Common myeloid progenitor, CD34-positive (primary cell): ENCODE measurements at regions not wholly inside any gene's neighbourhood (a gene's known extent, or its start where the extent isn't known, plus 50 kb on each side); places are given as distances from the start of the nearest gene placed in this dataset.

Experiments used
- CTCF ChIA-PET: fragments of 350-600 bp; sonication (Branson Sonifier 250); formaldehyde crosslinking; loops from one replicate; lab custom pipeline; 2021; ENCODE audit warnings: antibody characterized with exemption; lab: Charles Lee
- POLR2A ChIA-PET: fragments of 350-600 bp; sonication (Branson Sonifier 250); formaldehyde crosslinking; loops from one replicate; lab custom pipeline; 2021; ENCODE audit warnings: antibody characterized with exemption; lab: Charles Lee
- DNase-seq, 3 donors: peaks; one replicate each; pipeline versions ENCODE4 v3.0.0 to v3.0.0-alpha.2; 2013
- H3K27ac ChIP-seq, 2 experiments: 1 replicate in 1 of 2; 2 replicates in 1 of 2; pipeline ENCODE4 v1.7.0; 2013; ENCODE audit warnings: inconsistent platforms in 2 of 2, low read length in 2 of 2, mild to moderate bottlenecking in 2 of 2, low read depth in 1 of 2, moderate library complexity in 1 of 2; ENCODE audit not compliant: severe bottlenecking in 2 of 2, insufficient read depth in 1 of 2, poor library complexity in 1 of 2
- H3K27me3 ChIP-seq, 5 experiments: replicated peaks in 2 of 5; 1 replicate in 3 of 5; 2 replicates in 2 of 5; pipeline versions ENCODE4 v1.6.1 to v1.7.0; 2013; ENCODE audit warnings: low read length in 4 of 5, mild to moderate bottlenecking in 2 of 5, moderate library complexity in 2 of 5, inconsistent platforms in 1 of 5; ENCODE audit not compliant: insufficient read depth in 5 of 5, control insufficient read depth in 4 of 5
- H3K36me3 ChIP-seq, 4 experiments: 1 replicate in 2 of 4; 2 replicates in 2 of 4; pipeline versions ENCODE4 v1.6.1 to v1.7.0; 2013; ENCODE audit warnings: low read length in 3 of 4, control low read depth in 1 of 4, mild to moderate bottlenecking in 1 of 4; ENCODE audit not compliant: control insufficient read depth in 4 of 4, insufficient read depth in 4 of 4
- H3K4me1 ChIP-seq, 4 experiments: 1 replicate in 3 of 4; 2 replicates in 1 of 4; pipeline versions ENCODE4 v1.6.1 to v1.7.1; 2013; ENCODE audit warnings: low read length in 3 of 4, mild to moderate bottlenecking in 3 of 4, control low read depth in 1 of 4, inconsistent platforms in 1 of 4, moderate library complexity in 1 of 4; ENCODE audit not compliant: control insufficient read depth in 4 of 4, insufficient read depth in 4 of 4; ENCODE audit errors: control extremely low read depth in 1 of 4
- H3K4me3 ChIP-seq, 7 experiments: 1 replicate in 4 of 7; 2 replicates in 3 of 7; pipeline versions ENCODE4 v1.5.1 to v1.7.0; 2013; ENCODE audit warnings: mild to moderate bottlenecking in 7 of 7, low read length in 6 of 7, moderate library complexity in 6 of 7, inconsistent platforms in 2 of 7, low read depth in 2 of 7, control low read depth in 1 of 7; ENCODE audit not compliant: insufficient read depth in 4 of 7, control insufficient read depth in 1 of 7; ENCODE audit errors: extremely low read depth in 1 of 7
- H3K9me3 ChIP-seq, 5 experiments: 1 replicate in 4 of 5; 2 replicates in 1 of 5; pipeline versions ENCODE4 v1.6.1 to v1.7.1; 2013; ENCODE audit warnings: low read length in 4 of 5, mild to moderate bottlenecking in 2 of 5, inconsistent platforms in 1 of 5, low read depth in 1 of 5, moderate library complexity in 1 of 5; ENCODE audit not compliant: control insufficient read depth in 4 of 5, insufficient read depth in 2 of 5; ENCODE audit errors: control extremely low read depth in 1 of 5
- WGBS: methylation state at CpG from one replicate; pipeline ENCODE4 v1.1.5; 2013; ENCODE audit not compliant: insufficient coverage; 5-methylcytosine and 5-hydroxymethylcytosine counted together

DNA sequence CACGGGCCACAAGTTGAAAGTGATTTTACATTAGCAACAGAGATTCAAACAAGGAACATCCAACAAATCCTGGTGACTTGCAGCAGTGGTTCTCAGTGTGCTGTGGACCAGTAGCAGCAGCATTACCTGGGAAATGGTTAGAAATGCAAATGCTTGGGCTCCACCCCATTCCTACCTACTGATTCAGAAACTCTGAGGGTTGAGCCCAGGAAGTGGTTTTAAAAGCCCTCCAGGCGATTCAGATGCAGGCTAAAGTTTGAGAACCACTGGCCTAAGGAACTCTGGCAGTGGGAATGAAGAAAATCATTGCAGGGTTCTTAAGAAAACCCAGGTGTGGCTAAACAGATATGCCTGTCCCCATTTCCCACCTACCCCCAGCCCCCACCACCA lies 398.8 kb downstream of the ENC1 start:
- ChIA-PET POLR2A (no interaction called here), CTCF (interaction anchor here (1.3 kb wide), 1 partner anchor 10 kb away, joined by 3 read pairs; no protein-coding TSS in a partner anchor)
- no peak overlapping the region for H3K27ac ChIP-seq
- no peaks in the 10 kb centered on the region for H3K27me3 ChIP-seq
- H3K4me1 ChIP-seq = peaks cover 15 to 50% (median 23%) of the 10 kb centered on the region in 4 experiments
- no peak for DNase-seq
- no peaks in the 10 kb centered on the region for H3K36me3 ChIP-seq
- no peak overlapping the region for H3K4me3 ChIP-seq
- no CpG with 5 or more reads among the region's 2 CpGs for WGBS
- peaks cover 0 to 3% (median 0%) of the 10 kb centered on the region in 5 experiments for H3K9me3 ChIP-seq

DNA sequence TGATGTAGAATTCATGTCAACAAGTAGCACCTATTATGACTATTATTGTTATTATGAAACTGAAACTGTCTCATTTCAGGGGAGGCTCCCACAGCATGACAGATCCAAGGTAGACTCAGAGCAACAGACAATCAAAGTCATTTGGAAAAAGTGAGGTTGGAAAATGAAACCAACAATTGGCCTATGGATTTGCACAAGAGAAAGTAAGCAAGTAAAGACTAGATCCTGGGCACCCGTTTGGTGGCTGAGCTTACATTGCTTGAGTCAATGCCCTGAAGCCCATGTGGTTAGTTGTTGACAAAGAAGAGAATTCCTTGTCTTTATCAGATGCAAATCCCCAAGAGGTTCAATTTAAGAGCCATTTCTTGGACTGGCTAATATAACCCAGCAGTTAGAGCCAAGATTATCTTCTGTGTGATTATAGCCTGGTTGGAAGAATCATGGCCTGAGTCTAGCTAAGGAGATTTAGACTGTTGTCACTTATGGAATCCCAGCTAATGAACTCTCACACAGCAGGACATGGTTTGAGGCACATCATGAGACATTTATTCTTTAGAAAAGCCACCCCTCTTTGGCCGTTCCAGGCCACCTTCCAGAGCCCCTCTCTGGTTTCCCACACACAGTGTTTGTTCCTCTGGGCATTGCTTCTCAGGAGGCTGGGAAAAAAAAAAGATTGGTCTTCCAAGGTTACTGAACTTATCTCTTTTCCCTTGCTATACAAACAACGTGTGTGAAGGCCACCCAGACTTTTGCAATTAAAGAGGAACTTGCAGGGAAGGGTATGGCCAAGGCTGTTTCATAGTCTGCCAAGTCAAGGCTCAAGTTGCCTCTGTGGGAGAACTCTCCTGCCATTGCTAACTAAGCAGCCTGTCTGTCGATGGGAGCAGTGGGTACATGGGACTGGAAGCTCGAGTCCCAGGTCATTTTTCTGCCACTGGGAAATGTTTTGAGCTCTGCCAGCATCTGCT lies 399.5 kb downstream of the ENC1 start:
- CTCF ChIA-PET = interaction anchor here (0.7 to 1.3 kb wide), 2 partner anchors 11 to 142 kb away, joined by 3 read pairs; no protein-coding TSS in a partner anchor
- H3K4me1 ChIP-seq = peaks cover 15 to 50% (median 23%) of the 10 kb centered on the region in 4 experiments
- H3K4me3 ChIP-seq = no peak overlapping the region
- peaks cover 0 to 3% (median 0%) of the 10 kb centered on the region in 5 experiments for H3K9me3 ChIP-seq
- POLR2A ChIA-PET = no interaction called here
- 59% methylated on average over 4 of the region's 5 CpGs for WGBS
- peak in 2 of 3 donors; percentile 21 to 30 for DNase-seq
- no peaks in the 10 kb centered on the region for H3K36me3 ChIP-seq
- no peaks in the 10 kb centered on the region for H3K27me3 ChIP-seq
- no peak overlapping the region for H3K27ac ChIP-seq

DNA sequence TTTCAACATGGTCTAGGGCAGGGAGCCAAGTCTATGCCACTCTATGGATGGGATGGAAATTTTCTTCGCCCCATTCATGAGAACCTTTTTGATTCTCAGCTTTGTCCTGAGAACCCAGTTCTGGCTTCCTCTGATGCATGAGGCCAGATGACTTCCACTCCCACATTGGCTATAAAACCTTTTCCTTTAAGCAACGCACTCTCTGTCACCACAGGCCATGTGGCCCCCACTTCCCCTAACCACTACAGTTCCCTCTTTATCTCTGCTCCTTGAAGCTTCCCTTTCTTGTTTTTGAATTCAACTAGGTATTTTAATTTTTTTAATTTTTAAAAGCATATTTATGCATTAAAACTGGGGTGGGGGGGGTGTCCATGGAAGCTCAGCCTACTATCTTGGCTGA lies 401.3 kb downstream of the ENC1 start:
- Histone ChIP-seq H3K9me3 (peaks cover 0 to 3% (median 0%) of the 10 kb centered on the region in 5 experiments), H3K4me1 (peaks cover 15 to 45% (median 23%) of the 10 kb centered on the region in 4 experiments), H3K36me3 (no peaks in the 10 kb centered on the region), H3K27me3 (no peaks in the 10 kb centered on the region), H3K4me3 (no peak overlapping the region), H3K27ac (no peak overlapping the region)
- DNase-seq = peak; percentile 73 to 89 (median 85)
- WGBS = 0% methylated on average over 2 of the region's 2 CpGs
- ChIA-PET CTCF (interaction anchor here (0.6 to 1.2 kb wide), 4 partner anchors 12 to 48 kb away, joined by 3 to 4 read pairs (median 3); no protein-coding TSS in a partner anchor), POLR2A (interaction anchor here (1.0 kb wide), 1 partner anchor 176 kb away, joined by 3 read pairs; no protein-coding TSS in a partner anchor)

DNA sequence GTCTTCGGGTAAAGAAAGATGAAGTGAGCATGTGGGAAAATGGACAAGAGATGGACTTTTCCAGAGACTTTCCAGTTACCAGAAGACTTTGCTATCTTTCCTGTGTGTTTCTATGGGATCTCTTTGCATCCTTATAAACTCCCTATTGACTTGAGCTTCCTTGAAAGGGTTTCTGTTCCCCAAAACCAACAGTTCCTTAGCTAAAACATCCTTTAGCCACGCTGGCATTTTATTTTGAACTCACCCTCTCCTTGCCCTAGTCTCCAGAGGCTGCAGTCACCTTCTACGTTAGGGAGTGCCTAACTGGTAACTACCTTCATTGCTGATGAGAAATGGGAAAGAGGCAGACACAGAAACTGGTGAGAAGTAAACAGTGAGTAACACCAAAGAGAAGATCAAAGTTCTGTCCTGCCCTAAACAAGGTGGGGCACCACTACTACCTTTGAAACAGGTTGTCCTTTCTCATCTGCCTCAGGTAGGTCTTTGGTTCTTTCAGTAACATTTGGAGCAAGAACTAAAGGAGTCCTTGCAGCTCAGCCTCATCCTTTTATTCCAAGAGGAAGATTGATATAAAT lies 402.9 kb downstream of the ENC1 start:
- POLR2A ChIA-PET = no interaction called here
- H3K4me3 ChIP-seq = no peak overlapping the region
- H3K36me3 ChIP-seq = no peaks in the 10 kb centered on the region
- H3K27ac ChIP-seq = no peak overlapping the region
- DNase-seq = no peak
- H3K27me3 ChIP-seq = no peaks in the 10 kb centered on the region
- H3K9me3 ChIP-seq = peaks cover 0 to 3% (median 0%) of the 10 kb centered on the region in 5 experiments
- CTCF ChIA-PET = no interaction called here
- peaks cover 15 to 45% (median 23%) of the 10 kb centered on the region in 4 experiments for H3K4me1 ChIP-seq
- 100% methylated on average over 2 of the region's 3 CpGs for WGBS

DNA sequence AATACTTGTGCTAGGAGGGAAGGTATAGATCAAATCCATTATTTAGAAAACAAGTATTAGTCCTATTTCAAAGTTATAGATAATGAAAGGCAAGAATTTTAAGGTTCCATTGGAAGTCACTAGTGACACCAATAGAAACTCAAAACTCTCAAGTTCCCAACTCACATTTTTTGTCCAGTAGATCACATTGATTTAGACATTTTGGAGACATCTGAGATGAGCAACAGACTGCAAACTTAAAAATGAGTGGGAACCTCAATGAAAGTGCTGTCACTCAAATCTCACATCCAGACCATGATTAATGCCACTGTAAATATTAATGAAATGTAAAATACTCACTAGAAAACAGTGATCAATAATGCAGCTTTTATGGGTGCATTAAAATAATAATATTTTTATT lies 405.0 kb downstream of the ENC1 start:
- DNase-seq = no peak
- POLR2A ChIA-PET = no interaction called here
- no peak overlapping the region for H3K4me3 ChIP-seq
- no peak overlapping the region for H3K27ac ChIP-seq
- CTCF ChIA-PET = interaction anchor here (0.7 kb wide), 1 partner anchor 11 kb away, joined by 3 read pairs; no protein-coding TSS in a partner anchor
- H3K36me3 ChIP-seq = no peaks in the 10 kb centered on the region
- H3K4me1 ChIP-seq = peaks cover 15 to 27% (median 18%) of the 10 kb centered on the region in 4 experiments
- peaks cover 0 to 3% (median 0%) of the 10 kb centered on the region in 5 experiments for H3K9me3 ChIP-seq
- H3K27me3 ChIP-seq = no peaks in the 10 kb centered on the region

DNA sequence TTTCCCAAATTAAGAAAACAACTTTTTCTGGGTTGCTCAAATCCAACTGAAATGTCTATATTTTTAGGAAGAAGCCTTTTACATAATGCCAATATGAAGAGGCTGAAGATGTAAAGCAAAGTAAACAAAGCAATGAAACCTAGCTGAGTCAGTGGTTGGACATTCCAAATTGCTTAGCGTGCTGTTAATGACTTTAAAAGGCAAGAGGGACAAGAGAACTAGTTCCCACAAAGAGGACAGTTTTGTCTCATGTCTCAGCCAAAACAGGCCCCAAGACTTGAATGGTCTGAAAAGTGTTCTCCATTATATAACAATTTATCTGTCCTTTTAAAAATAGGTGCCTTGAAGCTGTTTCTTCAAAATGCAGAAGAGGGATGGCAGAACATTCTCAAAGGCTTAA lies 407.0 kb downstream of the ENC1 start:
- DNase-seq = no peak
- Histone ChIP-seq H3K36me3 (no peaks in the 10 kb centered on the region), H3K27me3 (no peaks in the 10 kb centered on the region), H3K27ac (no peak overlapping the region), H3K4me1 (peaks cover 2 to 8% (median 4%) of the 10 kb centered on the region in 4 experiments), H3K4me3 (no peak overlapping the region), H3K9me3 (peaks cover 0 to 3% (median 0%) of the 10 kb centered on the region in 5 experiments)
- POLR2A ChIA-PET = no interaction called here
- CTCF ChIA-PET = interaction anchor here (1.8 kb wide), 1 partner anchor 55 kb away, joined by 3 read pairs; no protein-coding TSS in a partner anchor
- 100% methylated on average over 1 of the region's 1 CpG for WGBS
